Ishikawa (cell line): ENCODE measurements at regions not wholly inside any gene's neighbourhood (a gene's known extent, or its start where the extent isn't known, plus 50 kb on each side); places are given as distances from the start of the nearest gene placed in this dataset.

Experiments used
- NFIC ChIP-seq: IDR thresholded peaks from 2 replicates; pipeline ENCODE4 v1.6.1; 2012
- RAD21 ChIP-seq: IDR thresholded peaks from 2 replicates; pipeline ENCODE4 v1.6.1; 2012; ENCODE audit warnings: low read depth

GRCh38 chr22:44401783-44402110, 89.0 kb upstream of the SHISAL1 start:
- TF ChIP-seq NFIC, result no peak
- no peak for TF ChIP-seq RAD21
